ENCODE measurements at regions not wholly inside any gene's neighbourhood (a gene's known extent, or its start where the extent isn't known, plus 50 kb on each side); places are given as distances from the start of the nearest gene placed in this dataset.

DNA sequence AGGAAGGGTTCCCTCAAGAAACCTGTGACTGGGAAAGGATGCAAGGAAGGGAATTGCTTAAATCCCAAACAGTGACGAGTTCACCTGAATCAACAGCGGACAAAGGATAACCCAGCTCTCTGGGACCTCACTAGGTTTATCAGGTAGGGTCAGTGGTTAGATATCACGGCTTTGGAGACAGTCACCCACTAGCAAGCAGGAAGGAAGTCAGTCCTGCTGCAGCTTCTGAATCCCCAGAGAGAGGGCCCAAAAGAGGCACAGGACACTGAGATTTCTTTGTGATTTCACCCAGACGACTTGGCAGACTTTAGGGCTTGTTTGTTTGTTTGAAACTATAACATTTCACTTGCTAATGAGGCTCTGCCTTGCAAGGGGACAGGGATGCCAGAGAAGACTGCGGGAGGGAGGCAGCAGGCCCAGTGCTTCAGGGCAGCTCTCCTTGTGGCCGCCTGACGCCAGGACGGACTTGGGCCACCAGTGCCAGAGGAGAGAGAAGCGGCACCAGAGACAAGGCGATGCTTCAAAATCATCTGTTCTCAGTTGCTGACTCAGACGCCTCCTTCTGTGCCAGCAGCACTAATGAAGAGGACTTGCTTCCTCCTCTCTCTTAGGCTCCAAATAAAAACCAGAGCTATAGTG is 275.6 kb upstream of the SLC30A5 start:
- no peak for TF ChIP-seq ZNF780A (CRISPR knock-in tag; IDR thresholded peaks at IDR 0.05)
- TF ChIP-seq HOXA9 (CRISPR knock-in tag; IDR thresholded peaks at IDR 0.05; ENCODE audit: borderline replicate concordance) = no peak
- no peak for TF ChIP-seq ZNF3 (CRISPR knock-in tag; IDR thresholded peaks at IDR 0.05)
- no peak for TF ChIP-seq SP4 (CRISPR knock-in tag; IDR thresholded peaks at IDR 0.05)

Data from HepG2 (cell line).